ENCODE measurements at regions not wholly inside any gene's neighbourhood (a gene's known extent, or its start where the extent isn't known, plus 50 kb on each side); places are given as distances from the start of the nearest gene placed in this dataset.

DNA sequence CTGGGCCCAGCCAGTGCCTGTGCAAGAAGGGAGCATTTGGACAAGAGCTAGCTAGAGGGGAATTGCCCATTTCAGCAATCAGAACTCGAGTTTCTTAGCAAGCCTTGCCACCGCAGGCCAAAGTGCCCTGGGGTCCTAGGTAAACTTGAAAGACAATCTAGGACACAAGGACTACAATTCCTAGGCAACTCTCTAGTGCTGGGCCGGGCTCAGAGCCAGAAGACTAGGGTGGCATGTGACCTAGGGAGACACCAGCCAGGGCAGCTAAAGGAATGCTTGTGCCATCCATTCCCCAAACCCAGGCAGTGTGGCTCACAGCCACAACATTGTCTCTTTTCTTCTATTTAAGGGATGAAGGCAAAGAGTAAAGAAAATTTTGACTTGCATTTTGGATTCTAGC, 205.0 kb downstream of the BMP4 start:
- ATAC-seq (ENCODE audit: low read depth) = no peak
- no peaks in the 10 kb centered on the region for H3K4me1 ChIP-seq (ENCODE audit: control insufficient read depth in 2 of 2, insufficient read depth in 2 of 2, low read length in 2 of 2)
- Mint-ChIP-seq H3K27me3 (peaks cover 4% of the 10 kb centered on the region), H3K4me3 (no peak overlapping the region), H3K4me1 (no peaks in the 10 kb centered on the region), H3K27ac (no peak overlapping the region), H3K9me3 (ENCODE audit: insufficient read depth) (no peaks in the 10 kb centered on the region)
- WGBS (ENCODE audit: insufficient coverage) = 92% methylated on average over 3 of the region's 3 CpGs
- no peak overlapping the region for H2AFZ ChIP-seq (ENCODE audit: insufficient read depth, low read depth, low read length, poor library complexity, severe bottlenecking)
- H4K20me1 ChIP-seq (ENCODE audit: control insufficient read depth, insufficient read depth, low read length, poor library complexity, severe bottlenecking) = no peaks in the 10 kb centered on the region
- no peaks in the 10 kb centered on the region for H3K36me3 ChIP-seq (replicated peaks in 1 of 2; ENCODE audit: control extremely low read depth in 1 of 2, control insufficient read depth in 1 of 2, extremely low read depth in 1 of 2, insufficient read depth in 2 of 2, low read length in 1 of 2)
- intact Hi-C loops (cut with micrococcal nuclease) = no loop called here
- no peaks in the 10 kb centered on the region for H3K9me3 ChIP-seq (ENCODE audit: control extremely low read depth in 1 of 3, control insufficient read depth in 2 of 3, insufficient read depth in 1 of 3, low read length in 2 of 3)
- TF ChIP-seq, protein P1, sequence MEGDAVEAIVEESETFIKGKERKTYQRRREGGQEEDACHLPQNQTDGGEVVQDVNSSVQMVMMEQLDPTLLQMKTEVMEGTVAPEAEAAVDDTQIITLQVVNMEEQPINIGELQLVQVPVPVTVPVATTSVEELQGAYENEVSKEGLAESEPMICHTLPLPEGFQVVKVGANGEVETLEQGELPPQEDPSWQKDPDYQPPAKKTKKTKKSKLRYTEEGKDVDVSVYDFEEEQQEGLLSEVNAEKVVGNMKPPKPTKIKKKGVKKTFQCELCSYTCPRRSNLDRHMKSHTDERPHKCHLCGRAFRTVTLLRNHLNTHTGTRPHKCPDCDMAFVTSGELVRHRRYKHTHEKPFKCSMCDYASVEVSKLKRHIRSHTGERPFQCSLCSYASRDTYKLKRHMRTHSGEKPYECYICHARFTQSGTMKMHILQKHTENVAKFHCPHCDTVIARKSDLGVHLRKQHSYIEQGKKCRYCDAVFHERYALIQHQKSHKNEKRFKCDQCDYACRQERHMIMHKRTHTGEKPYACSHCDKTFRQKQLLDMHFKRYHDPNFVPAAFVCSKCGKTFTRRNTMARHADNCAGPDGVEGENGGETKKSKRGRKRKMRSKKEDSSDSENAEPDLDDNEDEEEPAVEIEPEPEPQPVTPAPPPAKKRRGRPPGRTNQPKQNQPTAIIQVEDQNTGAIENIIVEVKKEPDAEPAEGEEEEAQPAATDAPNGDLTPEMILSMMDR (IDR thresholded peaks at IDR 0.05) = no peak
- TF ChIP-seq EZH2 (IDR thresholded peaks at IDR 0.05; ENCODE audit: borderline replicate concordance, insufficient read depth, low read depth, low read length, poor library complexity, severe bottlenecking) = no peak
- no peak overlapping the region for H3K4me3 ChIP-seq (ENCODE audit: control extremely low read depth in 1 of 5, extremely low read depth in 1 of 5, insufficient read depth in 1 of 5, low read depth in 2 of 5, low read length in 4 of 5)
- ChIA-PET POLR2A (no interaction called here), CTCF (no interaction called here)
- no peak overlapping the region for H3K9ac ChIP-seq (ENCODE audit: low read length)
- DNase-seq = no peak
- H3K4me2 ChIP-seq (replicated peaks; ENCODE audit: low read depth, low read length, poor library complexity, severe bottlenecking) = no peak overlapping the region
- no peak overlapping the region for H3K27ac ChIP-seq (ENCODE audit: low read length in 2 of 2)
- H3K27me3 ChIP-seq (replicated peaks in 1 of 4; ENCODE audit: control extremely low read depth in 1 of 4, control insufficient read depth in 3 of 4, insufficient read depth in 4 of 4, low read length in 3 of 4) = peaks cover 0 to 3% (median 0%) of the 10 kb centered on the region in 4 experiments
- no peaks in the 10 kb centered on the region for H3K79me2 ChIP-seq (ENCODE audit: control insufficient read depth, insufficient read depth, low read length)

DNA sequence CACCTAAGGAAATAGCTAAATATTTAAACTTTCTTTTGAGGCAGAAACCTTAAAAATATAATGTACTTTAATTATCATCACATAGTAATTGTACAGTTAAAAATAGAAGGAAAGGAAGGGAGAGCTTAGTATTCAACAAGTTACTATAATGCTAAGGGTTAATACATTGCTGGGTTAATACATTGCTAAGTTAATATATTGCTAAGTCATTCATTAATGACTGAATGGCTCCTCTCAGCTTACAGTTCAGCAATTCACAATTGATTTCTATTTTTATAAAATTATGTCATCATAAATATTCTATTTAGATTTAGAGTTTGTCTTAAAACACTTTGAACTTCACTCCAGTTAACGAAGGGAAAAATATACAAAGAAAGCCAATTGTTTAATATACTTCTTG, 207.9 kb downstream of the BMP4 start:
- Histone ChIP-seq H3K27me3 (replicated peaks in 1 of 4; ENCODE audit: control extremely low read depth in 1 of 4, control insufficient read depth in 3 of 4, insufficient read depth in 4 of 4, low read length in 3 of 4) (peaks cover 0 to 3% (median 0%) of the 10 kb centered on the region in 4 experiments), H3K36me3 (replicated peaks in 1 of 2; ENCODE audit: control extremely low read depth in 1 of 2, control insufficient read depth in 1 of 2, extremely low read depth in 1 of 2, insufficient read depth in 2 of 2, low read length in 1 of 2) (no peaks in the 10 kb centered on the region), H3K4me2 (replicated peaks; ENCODE audit: low read depth, low read length, poor library complexity, severe bottlenecking) (no peak overlapping the region), H4K20me1 (ENCODE audit: control insufficient read depth, insufficient read depth, low read length, poor library complexity, severe bottlenecking) (no peaks in the 10 kb centered on the region), H3K27ac (ENCODE audit: low read length in 2 of 2) (no peak overlapping the region), H3K9me3 (ENCODE audit: control extremely low read depth in 1 of 3, control insufficient read depth in 2 of 3, insufficient read depth in 1 of 3, low read length in 2 of 3) (no peaks in the 10 kb centered on the region), H2AFZ (ENCODE audit: insufficient read depth, low read depth, low read length, poor library complexity, severe bottlenecking) (no peak overlapping the region), H3K9ac (ENCODE audit: low read length) (no peak overlapping the region), H3K4me1 (ENCODE audit: control insufficient read depth in 2 of 2, insufficient read depth in 2 of 2, low read length in 2 of 2) (no peaks in the 10 kb centered on the region), H3K79me2 (ENCODE audit: control insufficient read depth, insufficient read depth, low read length) (no peaks in the 10 kb centered on the region), H3K4me3 (ENCODE audit: control extremely low read depth in 1 of 5, extremely low read depth in 1 of 5, insufficient read depth in 1 of 5, low read depth in 2 of 5, low read length in 4 of 5) (no peak overlapping the region)
- no peak for ATAC-seq (ENCODE audit: low read depth)
- H3K27ac Mint-ChIP-seq = no peak overlapping the region
- ChIA-PET CTCF (no interaction called here), POLR2A (no interaction called here)
- H3K4me1 Mint-ChIP-seq = no peaks in the 10 kb centered on the region
- intact Hi-C loops (cut with micrococcal nuclease) = no loop called here
- no CpG with 5 or more reads among the region's 1 CpG for WGBS (ENCODE audit: insufficient coverage)
- H3K9me3 Mint-ChIP-seq (ENCODE audit: insufficient read depth) = no peaks in the 10 kb centered on the region
- H3K27me3 Mint-ChIP-seq = peaks cover 7% of the 10 kb centered on the region
- no peak overlapping the region for H3K4me3 Mint-ChIP-seq
- DNase-seq = no peak
- TF ChIP-seq, protein P1 (IDR thresholded peaks at IDR 0.05) = no peak
- no peak for TF ChIP-seq EZH2 (IDR thresholded peaks at IDR 0.05; ENCODE audit: borderline replicate concordance, insufficient read depth, low read depth, low read length, poor library complexity, severe bottlenecking)

Measured in B cell (primary cell).